Uterus (tissue), 2 donors: ENCODE measurements at regions not wholly inside any gene's neighbourhood (a gene's known extent, or its start where the extent isn't known, plus 50 kb on each side); places are given as distances from the start of the nearest gene placed in this dataset.

ENCODE experiments used
- CTCF ChIP-seq, 4 experiments: fragments of 200-600 bp in 2 of 4; fragments of 450-650 bp in 2 of 4; sonication (generic) in 2 of 4; IDR thresholded peaks; one replicate each; pipeline ENCODE4 v1.5.1; 2016 to 2019; ENCODE audit warnings: antibody characterized with exemption in 4 of 4, mild to moderate bottlenecking in 2 of 4, moderate library complexity in 1 of 4
- POLR2A ChIP-seq, 2 donors: fragments of 450-650 bp; IDR thresholded peaks; one replicate each; pipeline ENCODE4 v1.6.1; 2016; ENCODE audit warnings: antibody characterized with exemption in 2 of 2, mild to moderate bottlenecking in 1 of 2, moderate library complexity in 1 of 2

GRCh38 chr5:35470866-35471265, 146.8 kb upstream of the SPEF2 start:
- no peak for TF ChIP-seq CTCF (IDR thresholded peaks at IDR 0.05)
- no peak for TF ChIP-seq POLR2A (IDR thresholded peaks at IDR 0.05)
